Naive thymus-derived CD8-positive, alpha-beta T cell (primary cell): ENCODE measurements at regions not wholly inside any gene's neighbourhood (a gene's known extent, or its start where the extent isn't known, plus 50 kb on each side); places are given as distances from the start of the nearest gene placed in this dataset.
"Not testable (repeated sequence)": the region's sequence is repeated elsewhere in the genome, so short reads cannot be mapped to it uniquely, and the experiment has no call there.

Experiments used
- ATAC-seq, 2 donors: fragments of 150-1000 bp; cut with Tn5 transposase in 1 of 2; sonication (Bioruptor Pico), chemical (Tn5 transposase) in 1 of 2; 1 replicate in 1 of 2; 2 replicates in 1 of 2; pipeline ENCODE4 v1.10.0; 2021; ENCODE audit warnings: mild to moderate bottlenecking in 2 of 2, moderate library complexity in 2 of 2
- POLR2A ChIA-PET: fragments of 350-600 bp; sonication (Branson Sonifier 250); formaldehyde crosslinking; loops from one replicate; lab custom pipeline; 2021; ENCODE audit warnings: antibody characterized with exemption; lab: Charles Lee
- DNase-seq, 10 donors: peaks; one replicate each; pipeline versions ENCODE4 v3.0.0 to v3.0.0-alpha.2; 2020 to 2022
- H3K27ac Mint-ChIP-seq, 10 donors: one replicate each; pipeline ENCODE4 v1.8.0; 2020 to 2022; ENCODE audit warnings: mild to moderate bottlenecking in 10 of 10, mixed read lengths in 10 of 10, moderate library complexity in 4 of 10, inconsistent platforms in 1 of 10
- H3K27me3 Mint-ChIP-seq, 5 donors: one replicate each; pipeline ENCODE4 v1.8.0; 2021 to 2022; ENCODE audit warnings: mixed read lengths in 5 of 5
- H3K36me3 Mint-ChIP-seq, 3 donors: one replicate each; pipeline ENCODE4 v1.8.0; 2020 to 2022; ENCODE audit warnings: mixed read lengths in 3 of 3, mild to moderate bottlenecking in 2 of 3, inconsistent platforms in 1 of 3
- H3K4me1 Mint-ChIP-seq, 4 donors: one replicate each; pipeline ENCODE4 v1.8.0; 2021 to 2022; ENCODE audit warnings: mixed read lengths in 4 of 4
- H3K4me3 Mint-ChIP-seq, 10 donors: one replicate each; pipeline ENCODE4 v1.8.0; 2020 to 2022; ENCODE audit warnings: mild to moderate bottlenecking in 10 of 10, mixed read lengths in 10 of 10, moderate library complexity in 6 of 10, inconsistent platforms in 1 of 10
- H3K9me3 Mint-ChIP-seq, 9 donors: one replicate each; pipeline ENCODE4 v1.8.0; 2020 to 2022; ENCODE audit warnings: mixed read lengths in 9 of 9, mild to moderate bottlenecking in 3 of 9, inconsistent platforms in 1 of 9, moderate library complexity in 1 of 9

- POLR2A ChIA-PET: no interaction called here
- H3K27me3 Mint-ChIP-seq: no peaks in the 10 kb centered on the region
- peaks cover 22 to 29% (median 24%) of the 10 kb centered on the region in 3 donors for H3K36me3 Mint-ChIP-seq
- DNase-seq (no peak), ATAC-seq (no peak)
- no peak overlapping the region for H3K27ac Mint-ChIP-seq
- H3K9me3 Mint-ChIP-seq: peaks cover 0 to 25% (median 6%) of the 10 kb centered on the region in 9 donors
- H3K4me3 Mint-ChIP-seq: no peak overlapping the region
- peaks cover 0 to 1% (median 0%) of the 10 kb centered on the region in 4 donors for H3K4me1 Mint-ChIP-seq
These were observed 50.0 kb downstream of the SOD2 start for GRCh38 chr6:159642995-159643394.

DNA sequence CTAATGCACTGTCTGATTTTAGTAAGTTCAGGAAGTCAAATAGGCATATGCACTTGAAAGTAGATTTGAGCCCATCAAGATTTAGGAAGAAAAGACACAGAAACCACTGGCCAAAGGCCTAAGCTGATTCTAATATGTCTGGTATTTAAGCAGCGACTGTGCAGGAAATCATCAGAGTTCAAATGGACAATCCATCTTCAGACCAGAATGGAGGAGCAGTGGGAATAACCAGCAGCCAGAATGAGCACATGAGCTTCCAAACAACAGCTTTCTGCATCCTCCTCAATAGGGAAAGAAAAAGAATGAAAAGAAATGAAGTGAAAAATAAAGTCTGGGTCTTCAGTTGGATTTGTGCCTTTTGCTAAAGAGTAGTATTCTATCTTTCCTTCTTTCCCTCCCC, 50.6 kb downstream of the SOD2 start:
- no peak overlapping the region for H3K4me3 Mint-ChIP-seq
- no peaks in the 10 kb centered on the region for H3K27me3 Mint-ChIP-seq
- POLR2A ChIA-PET: no interaction called here

DNA sequence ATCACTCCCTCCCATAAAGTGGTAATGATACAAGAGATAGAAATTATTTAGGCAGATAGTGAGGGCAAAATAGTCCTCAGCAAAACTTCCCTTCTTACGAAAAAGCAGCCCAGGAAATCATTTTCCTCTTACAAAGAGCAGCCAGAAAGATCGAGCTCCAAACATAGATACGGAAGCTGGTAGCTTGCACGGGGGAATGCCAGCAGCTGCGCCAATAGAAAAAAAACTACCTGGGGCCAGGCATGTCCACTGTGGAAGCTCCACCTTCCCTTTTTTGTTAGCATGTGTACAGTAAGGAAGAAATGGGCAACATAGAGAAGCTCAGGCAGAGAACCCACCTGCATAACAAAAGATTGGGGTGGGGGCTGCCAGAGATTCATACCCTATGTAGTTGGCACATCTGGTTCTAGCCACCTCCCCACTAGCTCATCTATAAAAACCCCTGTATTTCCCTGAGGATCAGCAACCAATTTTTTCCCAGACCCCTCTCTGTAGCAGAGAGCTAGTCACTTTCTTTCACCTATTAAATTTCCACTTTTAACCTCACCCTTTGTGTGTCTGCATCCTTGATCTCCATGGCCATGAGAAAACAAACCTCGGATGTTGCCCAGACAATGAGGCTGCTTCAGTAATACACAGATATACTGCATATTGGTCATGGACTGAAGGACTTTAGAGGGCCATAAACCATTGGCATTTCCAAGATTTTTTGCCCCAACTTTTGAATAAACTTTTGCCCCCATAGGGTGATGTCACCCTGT, 52.1 kb downstream of the SOD2 start:
- Mint-ChIP-seq H3K27ac (no peak overlapping the region), H3K36me3 (peaks cover 22 to 29% (median 24%) of the 10 kb centered on the region in 3 donors), H3K9me3 (peaks cover 0 to 29% (median 6%) of the 10 kb centered on the region in 9 donors), H3K27me3 (no peaks in the 10 kb centered on the region), H3K4me3 (no peak overlapping the region), H3K4me1 (peaks cover 0 to 1% (median 0%) of the 10 kb centered on the region in 4 donors)
- ATAC-seq (no peak), DNase-seq (no peak)
- POLR2A ChIA-PET: no interaction called here

More for the DNA sequence above, 50.6 kb downstream of the SOD2 start:
- H3K27ac Mint-ChIP-seq: peak overlapping the region in 1 of 10 donors; percentile 26
- no peak for DNase-seq
- ATAC-seq: no peak
- H3K4me1 Mint-ChIP-seq: peaks cover 0 to 1% (median 0%) of the 10 kb centered on the region in 4 donors
- H3K9me3 Mint-ChIP-seq: peaks cover 0 to 29% (median 6%) of the 10 kb centered on the region in 9 donors
- H3K36me3 Mint-ChIP-seq: peaks cover 22 to 29% (median 24%) of the 10 kb centered on the region in 3 donors

DNA sequence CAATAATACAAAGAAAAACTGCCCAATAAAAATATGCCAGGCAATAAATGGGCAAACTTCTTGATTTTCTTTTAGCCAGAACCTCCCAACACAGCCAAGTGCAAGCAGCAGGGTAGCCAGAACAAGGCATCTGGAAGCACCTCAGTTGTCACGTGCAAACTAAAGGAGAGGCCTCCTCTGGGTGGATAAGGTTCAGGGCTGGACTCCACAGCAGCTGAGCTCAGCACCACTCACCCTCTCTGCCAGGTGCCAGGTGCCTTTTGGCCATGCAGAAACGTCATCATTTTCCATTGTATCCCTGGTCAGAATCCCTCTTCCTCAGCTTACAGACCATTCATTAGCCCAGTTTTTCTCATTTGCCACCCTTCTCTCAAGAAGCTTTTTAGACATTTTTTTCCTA, 52.7 kb downstream of the SOD2 start:
- no peak for ATAC-seq
- POLR2A ChIA-PET: no interaction called here
- no peak for DNase-seq
- Mint-ChIP-seq H3K27me3 (no peaks in the 10 kb centered on the region), H3K4me1 (peaks cover 0 to 1% (median 0%) of the 10 kb centered on the region in 4 donors), H3K27ac (no peak overlapping the region), H3K36me3 (peaks cover 22 to 29% (median 24%) of the 10 kb centered on the region in 3 donors), H3K4me3 (no peak overlapping the region), H3K9me3 (peaks cover 0 to 29% (median 6%) of the 10 kb centered on the region in 9 donors)

DNA sequence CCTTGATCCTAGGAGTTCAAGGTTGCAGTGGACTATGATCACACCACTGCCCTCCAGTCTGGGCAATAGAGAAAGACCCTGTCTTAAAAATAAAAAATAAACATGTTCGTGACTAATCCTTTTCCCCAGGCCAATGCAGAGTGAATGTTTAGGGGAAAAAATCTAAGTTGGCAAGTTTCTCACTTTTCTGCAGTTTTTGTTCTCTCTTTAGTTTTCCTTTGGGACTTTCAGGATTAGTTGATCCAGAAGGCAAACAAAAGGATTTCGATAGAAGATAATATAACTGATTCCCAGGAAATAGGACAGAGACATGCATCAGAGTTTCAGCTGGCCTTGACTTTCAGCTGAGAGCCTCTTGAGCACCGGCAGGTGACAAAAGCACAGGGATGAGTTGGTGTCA, 53.3 kb downstream of the SOD2 start:
- Mint-ChIP-seq H3K36me3 (peaks cover 19 to 29% (median 24%) of the 10 kb centered on the region in 3 donors), H3K27ac (no peak overlapping the region), H3K9me3 (peaks cover 0 to 29% (median 6%) of the 10 kb centered on the region in 9 donors), H3K4me1 (no peaks in the 10 kb centered on the region), H3K4me3 (no peak overlapping the region), H3K27me3 (no peaks in the 10 kb centered on the region)
- POLR2A ChIA-PET: no interaction called here
- no peak for ATAC-seq
- no peak for DNase-seq

- POLR2A ChIA-PET: no interaction called here
- no peak for DNase-seq
These were observed 59.8 kb downstream of the SOD2 start for GRCh38 chr6:159633196-159633595.

DNA sequence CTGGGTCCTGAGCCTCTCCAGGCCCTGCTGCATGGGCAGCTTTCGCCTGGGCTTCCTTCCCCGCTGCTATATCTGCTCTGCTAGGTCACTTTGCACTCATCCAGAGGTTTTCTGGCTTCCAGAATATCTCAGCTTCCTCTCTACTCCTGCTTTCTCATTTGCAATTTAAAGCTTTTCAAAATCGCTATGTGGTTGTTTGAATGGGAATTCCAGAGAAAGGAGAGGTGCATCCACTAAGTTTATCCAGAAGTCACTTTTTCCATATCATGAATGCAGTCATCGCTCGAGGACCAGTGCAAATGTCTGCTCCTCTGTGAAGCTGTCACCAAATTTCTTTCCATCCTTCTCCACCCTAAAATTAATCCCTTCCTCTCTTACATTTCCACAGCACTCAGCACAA, 61.2 kb downstream of the SOD2 start:
- H3K9me3 Mint-ChIP-seq: peaks cover 0 to 3% (median 0%) of the 10 kb centered on the region in 9 donors
- no peak for ATAC-seq
- no peak overlapping the region for H3K27ac Mint-ChIP-seq
- H3K36me3 Mint-ChIP-seq: peaks cover 3 to 6% (median 3%) of the 10 kb centered on the region in 3 donors
- no peaks in the 10 kb centered on the region for H3K27me3 Mint-ChIP-seq
- no peak overlapping the region for H3K4me3 Mint-ChIP-seq
- H3K4me1 Mint-ChIP-seq: no peaks in the 10 kb centered on the region
- POLR2A ChIA-PET: no interaction called here
- no peak for DNase-seq

More at GRCh38 chr6:159633196-159633595, 59.8 kb downstream of the SOD2 start:
- Mint-ChIP-seq H3K9me3 (peaks cover 0 to 8% (median 0%) of the 10 kb centered on the region in 9 donors), H3K4me3 (no peak overlapping the region), H3K4me1 (no peaks in the 10 kb centered on the region), H3K36me3 (peaks cover 3 to 6% (median 3%) of the 10 kb centered on the region in 3 donors), H3K27me3 (no peaks in the 10 kb centered on the region), H3K27ac (no peak overlapping the region)
- ATAC-seq: no peak

DNA sequence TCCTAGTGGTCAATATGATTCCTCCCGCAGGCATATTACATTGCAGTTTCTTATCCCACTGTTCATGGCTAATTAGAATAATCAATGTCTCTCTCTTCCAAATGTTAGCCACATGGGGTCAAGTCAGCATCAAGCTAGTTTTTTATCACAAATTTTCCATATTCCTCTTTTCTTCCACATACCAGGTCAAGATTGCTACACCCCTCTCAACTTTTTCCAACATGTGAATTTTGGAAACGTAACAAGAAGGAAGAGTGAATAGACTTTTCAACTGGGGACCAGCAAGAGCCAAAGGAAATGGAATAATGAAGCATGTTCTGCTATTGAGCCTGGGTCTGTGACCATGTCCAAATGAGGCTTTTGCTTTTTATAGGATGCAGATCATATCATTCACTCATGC, 65.1 kb downstream of the SOD2 start:
- H3K27ac Mint-ChIP-seq: no peak overlapping the region
- peaks cover 0 to 1% (median 0%) of the 10 kb centered on the region in 4 donors for H3K4me1 Mint-ChIP-seq
- no peak for DNase-seq
- POLR2A ChIA-PET: no interaction called here
- H3K9me3 Mint-ChIP-seq: peaks cover 0 to 3% (median 0%) of the 10 kb centered on the region in 9 donors
- no peak for ATAC-seq
- no peak overlapping the region for H3K4me3 Mint-ChIP-seq
- peaks cover 3 to 6% (median 3%) of the 10 kb centered on the region in 3 donors for H3K36me3 Mint-ChIP-seq
- no peaks in the 10 kb centered on the region for H3K27me3 Mint-ChIP-seq

- DNase-seq, H3K36me3 Mint-ChIP-seq, H3K9me3 Mint-ChIP-seq, H3K27me3 Mint-ChIP-seq, H3K27ac Mint-ChIP-seq, H3K4me1 Mint-ChIP-seq, ATAC-seq, POLR2A ChIA-PET, H3K4me3 Mint-ChIP-seq: not testable (repeated sequence)
These were observed 66.5 kb downstream of the SOD2 start for GRCh38 chr6:159626506-159626905.

DNA sequence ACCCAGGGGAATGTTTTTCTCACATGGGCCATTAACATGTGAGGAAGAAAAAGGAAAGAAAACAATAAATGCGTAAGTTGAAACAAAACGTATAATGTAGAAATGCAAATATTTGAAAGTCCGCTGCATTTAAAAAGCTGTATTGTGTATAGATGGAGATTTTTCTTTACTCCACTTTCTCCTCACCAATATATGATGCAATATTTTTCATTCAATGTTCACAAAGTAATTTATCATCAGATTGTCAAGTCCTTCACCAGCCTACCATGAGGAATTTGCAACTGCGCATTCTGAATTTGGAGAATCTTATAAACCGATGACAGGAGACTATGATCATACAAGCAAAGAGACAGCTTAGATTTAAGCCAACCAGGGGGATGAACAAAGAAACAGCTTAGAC, 69.9 kb downstream of the SOD2 start:
- Mint-ChIP-seq H3K27me3 (no peaks in the 10 kb centered on the region), H3K4me1 (peaks cover 0 to 1% (median 0%) of the 10 kb centered on the region in 4 donors), H3K4me3 (no peak overlapping the region), H3K9me3 (peaks cover 0 to 17% (median 5%) of the 10 kb centered on the region in 9 donors), H3K36me3 (peaks cover 4 to 5% (median 4%) of the 10 kb centered on the region in 3 donors), H3K27ac (no peak overlapping the region)
- ATAC-seq (no peak), DNase-seq (no peak)
- POLR2A ChIA-PET: no interaction called here

- ATAC-seq (no peak), DNase-seq (no peak)
- POLR2A ChIA-PET: no interaction called here
- no peaks in the 10 kb centered on the region for H3K27me3 Mint-ChIP-seq
- peaks cover 15 to 27% (median 26%) of the 10 kb centered on the region in 3 donors for H3K36me3 Mint-ChIP-seq
- no peak overlapping the region for H3K4me3 Mint-ChIP-seq
- H3K9me3 Mint-ChIP-seq: peaks cover 12 to 38% (median 23%) of the 10 kb centered on the region in 9 donors
- no peaks in the 10 kb centered on the region for H3K4me1 Mint-ChIP-seq
- no peak overlapping the region for H3K27ac Mint-ChIP-seq
These were observed 72.1 kb downstream of the SOD2 start for GRCh38 chr6:159620947-159621346.

DNA sequence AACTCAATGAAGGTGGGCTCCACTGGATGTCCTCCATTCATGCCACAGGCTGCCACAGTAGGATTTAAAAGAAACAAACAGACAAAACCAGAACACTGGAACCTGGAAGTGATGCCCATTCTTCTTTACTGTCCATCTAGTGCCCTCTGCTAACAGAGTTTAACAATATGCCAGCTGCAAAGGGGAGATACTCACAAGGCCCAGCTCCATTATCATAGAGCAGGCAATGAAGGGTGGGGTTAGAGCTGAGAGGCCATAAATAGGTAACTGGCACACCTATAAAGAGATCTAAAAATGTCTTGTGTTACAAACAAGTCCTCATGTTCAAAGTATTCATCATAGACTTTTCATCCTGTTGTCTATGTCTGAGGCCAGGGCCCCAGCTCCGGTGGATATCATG, 75.6 kb downstream of the SOD2 start:
- H3K9me3 Mint-ChIP-seq: peaks cover 23 to 67% (median 43%) of the 10 kb centered on the region in 9 donors
- ATAC-seq (no peak), DNase-seq (no peak)
- H3K27ac Mint-ChIP-seq: no peak overlapping the region
- peaks cover 21 to 50% (median 35%) of the 10 kb centered on the region in 3 donors for H3K36me3 Mint-ChIP-seq
- H3K27me3 Mint-ChIP-seq: peaks cover 0 to 3% (median 0%) of the 10 kb centered on the region in 5 donors
- no peak overlapping the region for H3K4me3 Mint-ChIP-seq
- POLR2A ChIA-PET: no interaction called here
- H3K4me1 Mint-ChIP-seq: no peaks in the 10 kb centered on the region

GRCh38 chr6:159616456-159616855, 76.6 kb downstream of the SOD2 start:
- Mint-ChIP-seq H3K4me3 (no peak overlapping the region), H3K36me3 (peaks cover 21 to 50% (median 35%) of the 10 kb centered on the region in 3 donors), H3K4me1 (no peaks in the 10 kb centered on the region), H3K27ac (no peak overlapping the region), H3K27me3 (peaks cover 0 to 3% (median 0%) of the 10 kb centered on the region in 5 donors), H3K9me3 (peaks cover 23 to 67% (median 43%) of the 10 kb centered on the region in 9 donors)
- ATAC-seq (no peak), DNase-seq (no peak)
- POLR2A ChIA-PET: no interaction called here
